DOHH2 (cell line): ENCODE measurements at regions not wholly inside any gene's neighbourhood (a gene's known extent, or its start where the extent isn't known, plus 50 kb on each side); places are given as distances from the start of the nearest gene placed in this dataset.

Experiments
- CTCF ChIP-seq: fragments of 200-600 bp; sonication (generic); IDR thresholded peaks from one replicate; pipeline ENCODE4 v1.5.1; 2014; ENCODE audit warnings: antibody characterized with exemption, mild to moderate bottlenecking, low read depth, low read length; ENCODE audit not compliant: poor library complexity, severe bottlenecking
- EZH2phosphoT487 ChIP-seq: fragments of 200-600 bp; sonication (generic); IDR thresholded peaks from 2 replicates; pipeline ENCODE4 v1.6.1; 2017; ENCODE audit warnings: borderline replicate concordance, mild to moderate bottlenecking, antibody characterized with exemption, low read length, moderate library complexity, mixed read lengths

- TF ChIP-seq CTCF (no peak), EZH2phosphoT487 (no peak)
Measured at GRCh38 chr4:4942658-4943057, 76.6 kb downstream of the CYTL1 start.
